ENCODE measurements at regions not wholly inside any gene's neighbourhood (a gene's known extent, or its start where the extent isn't known, plus 50 kb on each side); places are given as distances from the start of the nearest gene placed in this dataset.
A peak's percentile ranks its signal among the peaks of the same experiment; 100 is the strongest.

DNA sequence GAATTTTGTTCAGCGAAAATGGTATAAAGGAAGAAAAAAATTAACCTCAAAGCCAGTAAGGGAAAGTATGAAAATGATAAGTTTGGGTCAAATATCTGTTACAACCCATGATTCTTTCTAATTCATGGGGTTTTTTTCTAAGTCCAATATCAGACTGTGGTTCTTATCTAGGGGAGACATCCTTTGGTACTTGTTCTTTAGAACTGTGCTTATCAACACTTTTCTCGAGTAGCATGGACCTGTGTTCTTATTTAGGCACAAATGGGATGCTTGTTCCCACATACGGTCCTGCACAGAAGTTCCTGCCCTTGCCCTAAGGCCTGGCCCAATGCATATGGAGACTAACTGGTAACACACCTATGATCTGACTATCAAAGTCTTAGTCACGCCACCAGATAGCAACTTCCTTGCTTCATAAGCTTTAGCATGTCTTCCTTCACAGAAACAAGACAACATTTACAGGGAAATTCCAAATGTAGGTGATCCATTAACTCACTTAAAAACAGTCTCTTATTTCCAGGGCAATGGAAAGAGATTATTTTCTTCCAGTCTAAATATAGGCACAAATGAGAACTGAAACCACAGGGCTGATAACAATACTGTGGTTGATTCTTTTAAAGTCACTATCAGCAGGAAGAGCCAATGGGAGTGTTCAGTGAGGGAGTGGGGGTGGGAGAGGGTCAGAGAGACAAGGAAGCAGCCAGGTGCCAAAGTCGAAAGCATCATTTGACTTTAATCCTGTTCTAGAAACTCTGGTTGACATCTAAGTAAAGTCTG lies 268.8 kb upstream of the ANKRD55 start:
- peaks cover 0 to 4% (median 0%) of the 10 kb centered on the region in 3 donors for H3K4me1 ChIP-seq
- DNase-seq (no peak), ATAC-seq (peak in 3 of 4 donors; percentile 43 to 88 (median 53)), FAIRE-seq (no peak)
- no peaks in the 10 kb centered on the region for H3K36me3 ChIP-seq
- intact Hi-C loops (cut with DNase I) = no loop called here
- no peak overlapping the region for H3K4me3 ChIP-seq
- H3K9me3 ChIP-seq = no peaks in the 10 kb centered on the region
- TF ChIP-seq CTCF (IDR thresholded peaks at IDR 0.05) = no peak
- 84 to 87% methylated on average over 5 of the region's 5 CpGs for WGBS, 2 donors
- H3K27ac ChIP-seq = peak overlapping the region in 2 of 4 donors; percentile 41 to 42
- no peaks in the 10 kb centered on the region for H3K27me3 ChIP-seq

DNA sequence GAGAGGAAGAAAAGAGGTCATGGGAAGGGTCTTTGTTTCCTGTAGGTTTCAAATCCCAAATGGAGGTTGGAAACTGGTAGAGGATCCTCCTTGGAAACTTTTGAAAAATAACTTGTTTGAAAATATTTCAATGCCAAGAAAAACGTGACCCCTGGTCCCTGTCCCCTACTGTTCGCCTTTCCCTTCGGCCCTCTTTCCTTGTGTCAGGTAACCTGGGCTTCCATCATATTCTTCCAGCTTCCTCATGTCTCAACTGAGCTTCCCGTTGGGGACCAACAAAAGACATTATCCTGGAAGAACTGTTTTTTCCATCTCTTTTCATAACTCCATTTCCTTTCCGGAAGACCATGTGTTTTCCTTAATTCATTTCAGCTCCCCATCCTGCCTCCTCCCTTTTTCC lies 266.8 kb upstream of the ANKRD55 start:
- H3K4me1 ChIP-seq = no peaks in the 10 kb centered on the region
- no peaks in the 10 kb centered on the region for H3K36me3 ChIP-seq
- no peak for FAIRE-seq
- H3K27me3 ChIP-seq = no peaks in the 10 kb centered on the region
- no peak for ATAC-seq
- intact Hi-C loops (cut with DNase I) = loop anchor here in 1 of 3 donors (10.0 kb wide), 1 partner anchor 315 kb away; the partner anchor contains the start of gene MAP3K1
- no peaks in the 10 kb centered on the region for H3K9me3 ChIP-seq
- H3K4me3 ChIP-seq = no peak overlapping the region
- H3K27ac ChIP-seq = no peak overlapping the region
- 81 to 84% methylated on average over 5 of the region's 5 CpGs for WGBS, 2 donors
- DNase-seq = no peak
- no peak for TF ChIP-seq CTCF (IDR thresholded peaks at IDR 0.05)

- DNase-seq = no peak
- Histone ChIP-seq H3K36me3 (no peaks in the 10 kb centered on the region), H3K4me1 (no peaks in the 10 kb centered on the region), H3K4me3 (no peak overlapping the region), H3K27me3 (no peaks in the 10 kb centered on the region), H3K27ac (no peak overlapping the region), H3K9me3 (no peaks in the 10 kb centered on the region)
- no peak for ATAC-seq
- WGBS, 2 donors = 78 to 81% methylated on average over 4 of the region's 4 CpGs
- no peak for FAIRE-seq
- TF ChIP-seq CTCF (IDR thresholded peaks at IDR 0.05) = no peak
- intact Hi-C loops (cut with DNase I) = loop anchor here in 1 of 3 donors (10.0 kb wide), 1 partner anchor 315 kb away; the partner anchor contains the start of gene MAP3K1
These were observed 266.4 kb upstream of the ANKRD55 start for GRCh38 chr5:56499491-56499890.

GRCh38 chr5:56498759-56499395 lies 265.7 kb upstream of the ANKRD55 start:
- ATAC-seq = no peak
- intact Hi-C loops (cut with DNase I) = loop anchor here in 1 of 3 donors (10.0 kb wide), 1 partner anchor 316 kb away; the partner anchor contains the start of gene MAP3K1
- WGBS, 2 donors = 96 to 98% methylated on average over 24 of the region's 24 CpGs
- Histone ChIP-seq H3K36me3 (no peaks in the 10 kb centered on the region), H3K4me1 (no peaks in the 10 kb centered on the region), H3K4me3 (no peak overlapping the region), H3K27ac (no peak overlapping the region), H3K27me3 (no peaks in the 10 kb centered on the region), H3K9me3 (no peaks in the 10 kb centered on the region)
- no peak for FAIRE-seq
- TF ChIP-seq CTCF (IDR thresholded peaks at IDR 0.05) = no peak
- DNase-seq = peak in 1 of 6 donors; percentile 51
